ENCODE measurements at regions not wholly inside any gene's neighbourhood (a gene's known extent, or its start where the extent isn't known, plus 50 kb on each side); places are given as distances from the start of the nearest gene placed in this dataset.

GRCh38 chr6:43858161-43859153, 88.4 kb downstream of the VEGFA start:
- H3K36me3 ChIP-seq (replicated peaks in 1 of 2; ENCODE audit: control extremely low read depth in 1 of 2, control insufficient read depth in 1 of 2, extremely low read depth in 1 of 2, insufficient read depth in 2 of 2, low read length in 1 of 2): no peaks in the 10 kb centered on the region
- H3K9ac ChIP-seq (ENCODE audit: low read length): no peak overlapping the region
- no peaks in the 10 kb centered on the region for H3K9me3 ChIP-seq (ENCODE audit: control extremely low read depth in 1 of 3, control insufficient read depth in 2 of 3, insufficient read depth in 1 of 3, low read length in 2 of 3)
- POLR2A ChIA-PET: no interaction called here
- peaks cover 6% of the 10 kb centered on the region for H3K27me3 Mint-ChIP-seq
- WGBS (ENCODE audit: insufficient coverage): 82% methylated on average over 9 of the region's 11 CpGs
- no peak overlapping the region for H3K4me3 ChIP-seq (ENCODE audit: control extremely low read depth in 1 of 5, extremely low read depth in 1 of 5, insufficient read depth in 1 of 5, low read depth in 2 of 5, low read length in 4 of 5)
- no peaks in the 10 kb centered on the region for H3K79me2 ChIP-seq (ENCODE audit: control insufficient read depth, insufficient read depth, low read length)
- H4K20me1 ChIP-seq (ENCODE audit: control insufficient read depth, insufficient read depth, low read length, poor library complexity, severe bottlenecking): no peaks in the 10 kb centered on the region
- intact Hi-C loops (cut with micrococcal nuclease): no loop called here
- no peaks in the 10 kb centered on the region for H3K4me1 ChIP-seq (ENCODE audit: control insufficient read depth in 2 of 2, insufficient read depth in 2 of 2, low read length in 2 of 2)
- no peak overlapping the region for H3K27ac ChIP-seq (ENCODE audit: low read length in 2 of 2)
- no peak overlapping the region for H2AFZ ChIP-seq (ENCODE audit: insufficient read depth, low read depth, low read length, poor library complexity, severe bottlenecking)
- DNase-seq (no peak), ATAC-seq (ENCODE audit: low read depth) (no peak)
- CTCF ChIA-PET: no interaction called here
- no peaks in the 10 kb centered on the region for H3K9me3 Mint-ChIP-seq (ENCODE audit: insufficient read depth)
- H3K4me2 ChIP-seq (replicated peaks; ENCODE audit: low read depth, low read length, poor library complexity, severe bottlenecking): no peak overlapping the region
- no peak overlapping the region for H3K27ac Mint-ChIP-seq
- no peaks in the 10 kb centered on the region for H3K4me1 Mint-ChIP-seq
- no peak overlapping the region for H3K4me3 Mint-ChIP-seq
- TF ChIP-seq, protein P1, sequence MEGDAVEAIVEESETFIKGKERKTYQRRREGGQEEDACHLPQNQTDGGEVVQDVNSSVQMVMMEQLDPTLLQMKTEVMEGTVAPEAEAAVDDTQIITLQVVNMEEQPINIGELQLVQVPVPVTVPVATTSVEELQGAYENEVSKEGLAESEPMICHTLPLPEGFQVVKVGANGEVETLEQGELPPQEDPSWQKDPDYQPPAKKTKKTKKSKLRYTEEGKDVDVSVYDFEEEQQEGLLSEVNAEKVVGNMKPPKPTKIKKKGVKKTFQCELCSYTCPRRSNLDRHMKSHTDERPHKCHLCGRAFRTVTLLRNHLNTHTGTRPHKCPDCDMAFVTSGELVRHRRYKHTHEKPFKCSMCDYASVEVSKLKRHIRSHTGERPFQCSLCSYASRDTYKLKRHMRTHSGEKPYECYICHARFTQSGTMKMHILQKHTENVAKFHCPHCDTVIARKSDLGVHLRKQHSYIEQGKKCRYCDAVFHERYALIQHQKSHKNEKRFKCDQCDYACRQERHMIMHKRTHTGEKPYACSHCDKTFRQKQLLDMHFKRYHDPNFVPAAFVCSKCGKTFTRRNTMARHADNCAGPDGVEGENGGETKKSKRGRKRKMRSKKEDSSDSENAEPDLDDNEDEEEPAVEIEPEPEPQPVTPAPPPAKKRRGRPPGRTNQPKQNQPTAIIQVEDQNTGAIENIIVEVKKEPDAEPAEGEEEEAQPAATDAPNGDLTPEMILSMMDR (IDR thresholded peaks at IDR 0.05): no peak
- H3K27me3 ChIP-seq (replicated peaks in 1 of 4; ENCODE audit: control extremely low read depth in 1 of 4, control insufficient read depth in 3 of 4, insufficient read depth in 4 of 4, low read length in 3 of 4): no peaks in the 10 kb centered on the region

DNA sequence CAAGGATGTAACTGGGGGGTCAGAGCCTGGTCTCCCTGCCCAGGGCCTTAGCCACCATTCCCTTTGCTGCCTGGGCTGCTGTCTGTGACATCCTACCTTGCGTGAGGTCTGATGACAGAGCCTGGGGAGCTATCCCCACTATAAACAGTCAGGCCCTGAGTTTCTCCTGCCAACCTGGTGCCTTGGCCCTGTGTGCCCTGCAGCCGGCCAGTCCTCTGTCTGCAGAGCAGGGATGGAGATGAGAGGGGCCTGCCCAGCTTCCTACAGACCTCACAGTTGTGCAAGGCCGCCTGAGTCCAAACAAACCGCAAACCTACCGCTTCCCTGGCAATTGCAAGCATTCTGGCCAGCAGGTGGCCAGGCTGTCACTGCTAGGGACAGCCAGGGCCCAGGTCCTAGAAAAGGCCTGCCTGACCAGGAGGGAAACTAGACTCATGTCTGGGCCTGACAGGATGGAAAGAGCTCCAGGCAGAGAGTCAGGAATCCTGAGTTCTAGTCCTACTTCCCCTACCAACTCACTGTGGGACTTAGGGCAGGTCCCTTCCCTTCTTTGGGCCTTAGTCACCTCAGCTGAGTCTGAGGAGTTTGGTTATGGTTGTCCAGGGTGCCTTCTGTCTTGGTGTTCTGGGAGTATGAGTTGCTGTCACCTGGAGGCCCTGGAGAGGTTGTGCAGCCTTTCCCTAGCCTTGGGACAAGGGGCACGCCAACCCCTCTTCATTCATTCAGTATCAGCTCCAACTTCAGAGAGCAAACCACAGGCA, 86.2 kb downstream of the VEGFA start:
- DNase-seq: no peak
- 94% methylated on average over 4 of the region's 6 CpGs for WGBS (ENCODE audit: insufficient coverage)
- Histone ChIP-seq H4K20me1 (ENCODE audit: control insufficient read depth, insufficient read depth, low read length, poor library complexity, severe bottlenecking) (no peaks in the 10 kb centered on the region), H3K4me1 (ENCODE audit: control insufficient read depth in 2 of 2, insufficient read depth in 2 of 2, low read length in 2 of 2) (no peaks in the 10 kb centered on the region), H3K27me3 (replicated peaks in 1 of 4; ENCODE audit: control extremely low read depth in 1 of 4, control insufficient read depth in 3 of 4, insufficient read depth in 4 of 4, low read length in 3 of 4) (no peaks in the 10 kb centered on the region), H3K9me3 (ENCODE audit: control extremely low read depth in 1 of 3, control insufficient read depth in 2 of 3, insufficient read depth in 1 of 3, low read length in 2 of 3) (no peaks in the 10 kb centered on the region), H2AFZ (ENCODE audit: insufficient read depth, low read depth, low read length, poor library complexity, severe bottlenecking) (no peak overlapping the region), H3K4me2 (replicated peaks; ENCODE audit: low read depth, low read length, poor library complexity, severe bottlenecking) (no peak overlapping the region), H3K27ac (ENCODE audit: low read length in 2 of 2) (no peak overlapping the region), H3K79me2 (ENCODE audit: control insufficient read depth, insufficient read depth, low read length) (no peaks in the 10 kb centered on the region), H3K36me3 (replicated peaks in 1 of 2; ENCODE audit: control extremely low read depth in 1 of 2, control insufficient read depth in 1 of 2, extremely low read depth in 1 of 2, insufficient read depth in 2 of 2, low read length in 1 of 2) (no peaks in the 10 kb centered on the region), H3K4me3 (ENCODE audit: control extremely low read depth in 1 of 5, extremely low read depth in 1 of 5, insufficient read depth in 1 of 5, low read depth in 2 of 5, low read length in 4 of 5) (no peak overlapping the region), H3K9ac (ENCODE audit: low read length) (no peak overlapping the region)
- TF ChIP-seq, protein P1 (IDR thresholded peaks at IDR 0.05): no peak
- TF ChIP-seq EZH2 (IDR thresholded peaks at IDR 0.05; ENCODE audit: borderline replicate concordance, insufficient read depth, low read depth, low read length, poor library complexity, severe bottlenecking): no peak
- H3K27me3 Mint-ChIP-seq: peaks cover 6% of the 10 kb centered on the region
- no peak overlapping the region for H3K27ac Mint-ChIP-seq
- ChIA-PET CTCF (interaction anchor here (1.0 kb wide), 1 partner anchor 19 kb away, joined by 3 read pairs; no protein-coding TSS in a partner anchor), POLR2A (no interaction called here)
- intact Hi-C loops (cut with micrococcal nuclease): no loop called here
- no peak for ATAC-seq (ENCODE audit: low read depth)
- H3K4me3 Mint-ChIP-seq: no peak overlapping the region
- no peaks in the 10 kb centered on the region for H3K9me3 Mint-ChIP-seq (ENCODE audit: insufficient read depth)
- H3K4me1 Mint-ChIP-seq: no peaks in the 10 kb centered on the region

Measured in B cell (primary cell).